RPMI7951 (cell line): ENCODE measurements at regions not wholly inside any gene's neighbourhood (a gene's known extent, or its start where the extent isn't known, plus 50 kb on each side); places are given as distances from the start of the nearest gene placed in this dataset.

Source experiments
- DNase-seq: peaks from one replicate; pipeline ENCODE4 v3.0.0-alpha.2; 2012; ENCODE audit warnings: low read depth

GRCh38 chr11:121743285-121743684 is 290.5 kb upstream of the SORL1-AS1 start:
- DNase-seq, result no peak

- peak; percentile 2 for DNase-seq
These were observed 289.1 kb upstream of the SORL1-AS1 start for GRCh38 chr11:121741761-121742361.

- no peak for DNase-seq
These were observed 288.6 kb upstream of the SORL1-AS1 start for GRCh38 chr11:121741351-121741760.

- DNase-seq, result no peak
These were observed 288.1 kb upstream of the SORL1-AS1 start for GRCh38 chr11:121740902-121741301.

- DNase-seq, result no peak
These were observed 281.1 kb upstream of the SORL1-AS1 start for GRCh38 chr11:121733858-121734257.

- DNase-seq, result no peak
These were observed 275.2 kb upstream of the SORL1-AS1 start for GRCh38 chr11:121727942-121728341.

- DNase-seq, result peak; percentile 6
These were observed 270.5 kb upstream of the SORL1-AS1 start for GRCh38 chr11:121723246-121723741.

GRCh38 chr11:121722431-121723245 is 269.9 kb upstream of the SORL1-AS1 start:
- peak; percentile 81 for DNase-seq

- no peak for DNase-seq
These were observed 269.2 kb upstream of the SORL1-AS1 start for GRCh38 chr11:121721961-121722360.

GRCh38 chr11:121721448-121721847 is 268.7 kb upstream of the SORL1-AS1 start:
- no peak for DNase-seq

- no peak for DNase-seq
These were observed 264.5 kb upstream of the SORL1-AS1 start for GRCh38 chr11:121717296-121717695.

- peak; percentile 82 for DNase-seq
These were observed 263.3 kb upstream of the SORL1-AS1 start for GRCh38 chr11:121716060-121716459.

GRCh38 chr11:121715405-121715804 is 262.6 kb upstream of the SORL1-AS1 start:
- no peak for DNase-seq

GRCh38 chr11:121714351-121714750 is 261.6 kb upstream of the SORL1-AS1 start:
- DNase-seq, result peak; percentile 5

- DNase-seq, result no peak
These were observed 259.2 kb upstream of the SORL1-AS1 start for GRCh38 chr11:121711939-121712338.

- no peak for DNase-seq
These were observed 258.5 kb upstream of the SORL1-AS1 start for GRCh38 chr11:121711236-121711635.

- DNase-seq, result no peak
These were observed 254.2 kb upstream of the SORL1-AS1 start for GRCh38 chr11:121706884-121707420.

- DNase-seq, result no peak
These were observed 250.4 kb upstream of the SORL1-AS1 start for GRCh38 chr11:121703201-121703600.

- DNase-seq, result no peak
These were observed 248.2 kb upstream of the SORL1-AS1 start for GRCh38 chr11:121700968-121701367.

- no peak for DNase-seq
These were observed 247.0 kb upstream of the SORL1-AS1 start for GRCh38 chr11:121699801-121700200.

GRCh38 chr11:121696931-121697670 is 244.3 kb upstream of the SORL1-AS1 start:
- no peak for DNase-seq
